Stimulated activated CD4-positive, alpha-beta T cell treated with anti-CD3 and anti-CD28 coated beads, Interleukin-12 subunit alpha, Interleukin-12 subunit beta, amount 100 ng/mL, for 4 hours (primary cell): ENCODE measurements at regions not wholly inside any gene's neighbourhood (a gene's known extent, or its start where the extent isn't known, plus 50 kb on each side); places are given as distances from the start of the nearest gene placed in this dataset.

Experiments
- DNase-seq: peaks from one replicate; pipeline ENCODE4 v3.0.0-alpha.2; 2020

DNA sequence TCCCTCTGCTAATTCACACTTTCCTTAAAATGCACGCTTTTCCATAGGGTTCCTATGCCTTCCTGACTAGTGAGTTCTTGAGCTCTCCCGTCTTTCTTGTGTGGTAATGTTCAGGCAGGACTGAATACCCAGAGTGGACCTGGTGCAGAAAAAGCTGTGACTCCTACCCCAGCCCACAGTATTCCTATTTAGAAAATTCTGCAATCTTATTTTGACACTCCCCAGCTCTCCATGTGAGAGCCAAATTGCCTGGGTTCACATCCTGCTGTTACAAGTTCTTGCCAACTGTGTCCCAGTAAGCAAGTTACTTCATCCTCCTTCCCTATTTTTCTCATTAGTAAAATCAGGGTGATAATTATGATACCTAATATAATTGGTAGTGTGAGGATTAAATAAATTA, 290.8 kb upstream of the SLCO3A1 start:
- DNase-seq = no peak

DNA sequence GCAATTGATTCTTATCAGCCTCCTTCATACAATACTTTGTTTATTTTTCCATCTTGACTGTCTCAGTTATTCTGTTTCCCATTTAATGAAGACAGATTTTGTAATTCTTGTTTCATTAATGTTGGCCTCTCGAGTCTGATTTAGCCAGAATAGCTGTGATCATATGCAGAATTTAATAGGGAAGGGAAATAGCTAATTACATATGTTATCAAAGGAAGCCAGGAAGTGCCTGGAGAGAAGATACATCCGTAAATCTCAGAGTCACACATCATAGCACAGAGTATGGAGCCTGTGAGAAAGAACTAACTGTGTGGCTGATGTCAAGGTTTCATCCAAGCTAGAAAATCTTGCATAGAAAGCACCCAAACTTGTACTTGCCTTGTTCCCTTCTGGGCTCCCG, 288.9 kb upstream of the SLCO3A1 start:
- no peak for DNase-seq

DNA sequence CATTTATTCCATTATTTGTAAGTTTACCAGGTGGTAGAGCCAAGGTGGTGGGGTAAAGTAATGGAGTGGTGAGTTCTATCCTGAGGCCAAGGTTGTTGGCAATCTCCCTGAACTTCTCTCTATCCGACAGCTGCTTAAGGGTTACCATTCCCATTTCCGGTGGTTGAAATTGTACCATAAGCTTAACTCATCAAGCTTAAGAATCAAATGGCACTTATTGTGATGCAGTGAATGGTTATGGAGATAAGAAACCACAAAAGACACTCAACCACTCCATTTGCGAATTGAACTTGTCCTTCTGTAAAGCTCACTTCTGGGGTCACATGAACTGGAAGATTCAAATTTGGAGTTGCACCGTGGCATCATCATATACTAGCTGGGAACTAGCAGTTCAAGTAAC, 287.4 kb upstream of the SLCO3A1 start:
- DNase-seq = no peak

DNA sequence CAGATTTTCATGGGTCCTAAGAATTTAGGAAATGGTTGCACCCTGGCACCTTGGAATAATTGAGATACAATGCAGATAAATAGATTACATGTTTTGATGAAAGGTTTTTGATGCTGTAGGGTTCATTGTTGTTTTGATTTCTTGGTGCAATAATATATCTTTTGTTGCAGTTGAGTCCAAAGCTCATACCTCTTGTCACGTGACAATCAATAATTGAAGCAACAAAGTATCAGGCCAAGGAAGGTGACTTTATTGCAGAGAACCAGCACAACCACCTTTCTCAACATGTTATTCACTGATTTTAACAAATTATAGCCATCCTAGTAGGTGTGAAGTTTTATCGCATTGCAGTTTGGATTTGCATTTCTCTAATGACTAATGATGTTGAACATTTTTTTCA, 285.5 kb upstream of the SLCO3A1 start:
- no peak for DNase-seq

DNA sequence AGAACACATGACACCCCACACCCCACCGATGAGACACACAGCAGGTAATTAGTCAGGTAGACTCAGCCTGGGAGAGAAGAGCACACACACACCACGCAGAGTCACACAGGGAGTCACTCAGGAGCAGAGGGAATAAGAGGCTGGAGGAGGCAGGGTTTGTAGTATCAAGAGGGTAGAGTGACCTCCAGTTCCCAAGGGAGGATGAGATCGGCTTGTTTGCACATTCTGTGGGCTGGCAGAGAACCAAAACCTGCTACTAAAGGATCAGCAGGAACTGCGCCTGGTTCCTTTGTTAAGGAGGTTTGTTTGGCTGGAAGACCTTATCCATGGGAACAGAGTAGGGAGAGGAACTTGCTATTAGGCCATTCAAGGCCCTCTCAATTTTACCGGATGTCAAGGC, 281.4 kb upstream of the SLCO3A1 start:
- DNase-seq = no peak

DNA sequence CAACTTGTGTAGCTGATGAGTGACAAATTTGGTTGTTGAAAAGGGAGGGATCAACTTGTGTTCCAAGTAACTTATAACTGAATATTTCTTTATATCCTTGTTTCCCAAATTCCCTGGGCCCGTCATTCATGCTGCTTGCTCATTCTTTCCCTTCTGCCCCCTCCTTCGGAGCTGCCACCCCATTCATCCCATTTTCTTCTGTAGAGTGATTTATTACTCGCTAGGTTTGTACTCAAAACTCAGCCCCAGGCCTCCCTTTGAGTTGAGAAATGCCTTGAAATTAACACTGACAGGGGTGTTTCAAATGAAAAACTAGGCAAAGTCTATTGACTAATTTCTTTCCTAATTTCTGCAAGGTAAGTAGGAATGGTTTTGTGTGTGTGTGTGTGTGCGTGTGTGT, 277.4 kb upstream of the SLCO3A1 start:
- DNase-seq = no peak

DNA sequence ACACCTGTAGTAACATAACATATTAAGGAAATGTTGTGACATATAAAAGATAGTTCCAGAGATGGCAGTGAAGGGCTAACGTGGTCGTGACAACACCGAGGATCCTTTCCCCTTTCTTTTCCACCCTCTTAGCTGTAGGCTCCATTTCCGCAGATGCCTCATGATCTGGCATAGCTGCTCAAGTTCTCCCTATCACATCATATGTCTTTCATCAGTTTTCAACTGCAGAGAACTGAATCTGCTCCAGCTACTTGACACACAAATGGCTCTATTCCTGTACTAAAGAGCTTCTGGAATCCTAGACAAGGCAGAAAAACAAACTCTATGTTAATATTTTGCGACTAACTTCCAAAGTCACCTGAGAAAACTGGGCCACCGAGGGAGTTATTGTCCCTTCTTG, 275.0 kb upstream of the SLCO3A1 start:
- no peak for DNase-seq

DNA sequence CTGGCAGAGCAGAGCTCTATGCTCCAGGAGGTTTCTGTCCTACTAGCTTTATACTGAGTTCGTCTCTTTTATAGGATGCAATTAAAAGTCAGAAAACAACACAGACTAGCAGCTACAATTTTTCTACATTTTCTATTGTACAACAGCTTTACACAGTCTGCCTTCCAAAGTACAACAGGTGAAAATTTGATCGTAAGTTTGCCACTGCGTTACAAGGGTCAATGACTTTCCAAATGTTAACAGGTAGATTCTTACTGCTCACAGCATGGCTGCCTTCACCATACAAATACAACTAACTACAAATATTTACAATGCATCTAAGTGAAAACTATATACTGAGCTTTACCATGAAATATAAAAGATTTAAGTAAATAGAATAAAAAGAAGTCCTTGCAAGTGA, 268.6 kb upstream of the SLCO3A1 start:
- DNase-seq = no peak

DNA sequence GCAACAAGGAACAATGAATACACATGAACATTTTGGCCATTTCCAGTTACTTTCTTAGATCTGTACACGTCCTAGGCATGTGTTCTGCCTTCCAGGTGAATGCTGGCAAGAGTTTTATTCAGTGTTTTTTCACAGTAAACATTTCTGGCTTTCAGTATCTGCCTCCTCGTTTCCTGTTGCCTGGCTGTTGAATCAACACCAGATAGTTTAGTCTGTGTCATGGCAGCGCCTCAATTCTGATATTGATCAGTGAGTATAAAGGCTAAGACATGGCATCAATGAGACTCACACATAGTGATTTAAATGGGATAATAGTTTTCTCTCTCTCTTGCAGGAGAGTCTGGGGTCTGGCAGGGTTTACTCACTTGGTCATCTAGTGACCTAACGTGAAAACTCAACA, 266.9 kb upstream of the SLCO3A1 start:
- no peak for DNase-seq

DNA sequence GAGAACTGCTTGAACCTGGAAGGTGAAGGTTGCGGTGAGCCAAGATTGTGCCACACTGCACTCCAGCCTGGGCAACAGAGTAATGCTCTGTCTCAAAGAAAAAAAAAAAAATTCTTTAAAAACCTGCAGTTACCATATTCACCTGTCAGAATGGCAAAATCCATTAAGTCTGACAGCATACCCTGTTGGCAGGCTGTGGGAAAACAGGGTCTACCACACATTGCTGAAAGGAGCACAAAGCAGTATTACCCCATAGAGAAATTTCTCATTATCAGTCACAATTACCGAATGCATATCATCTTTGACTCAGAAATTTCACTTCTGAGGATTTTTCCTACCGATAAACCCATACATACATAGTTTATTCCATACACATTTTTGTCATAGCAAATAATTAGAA, 264.1 kb upstream of the SLCO3A1 start:
- no peak for DNase-seq

DNA sequence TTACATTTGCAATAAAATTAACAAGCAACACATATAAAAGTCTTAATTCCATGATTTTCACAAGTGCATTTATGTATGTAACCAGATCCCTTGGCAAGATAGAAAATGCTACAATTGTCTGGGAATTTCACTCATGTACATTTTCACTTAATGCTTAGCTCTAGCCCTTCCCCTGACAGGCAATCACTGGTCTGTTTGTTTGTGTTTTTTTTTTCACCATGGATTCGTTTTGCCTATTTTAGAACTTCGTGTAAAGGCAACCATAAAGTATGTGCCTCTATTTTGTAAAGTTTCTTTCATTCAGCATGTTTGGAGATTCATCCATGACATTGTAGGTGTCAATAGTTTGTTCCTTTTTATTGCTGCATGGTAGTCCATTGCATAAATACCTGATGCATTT, 260.9 kb upstream of the SLCO3A1 start:
- no peak for DNase-seq

DNA sequence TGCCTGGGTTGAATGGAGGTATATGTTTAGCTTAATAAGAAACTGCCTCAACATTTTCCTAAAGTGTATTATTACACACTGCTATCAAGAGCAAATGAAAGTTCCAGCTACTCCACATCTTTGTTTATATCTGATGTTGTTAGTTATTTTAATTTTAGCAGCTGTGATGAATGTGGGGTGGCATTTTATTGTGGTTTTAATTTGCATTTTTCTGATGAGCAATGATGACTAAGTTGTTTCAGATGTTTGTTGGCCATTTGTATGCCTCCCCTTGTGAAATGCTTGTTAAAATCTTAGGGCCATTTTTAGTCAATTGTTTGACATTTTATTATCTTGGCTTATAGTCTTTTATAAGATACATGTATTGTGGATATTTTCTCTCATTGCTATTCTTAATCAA, 260.4 kb upstream of the SLCO3A1 start:
- DNase-seq = no peak

DNA sequence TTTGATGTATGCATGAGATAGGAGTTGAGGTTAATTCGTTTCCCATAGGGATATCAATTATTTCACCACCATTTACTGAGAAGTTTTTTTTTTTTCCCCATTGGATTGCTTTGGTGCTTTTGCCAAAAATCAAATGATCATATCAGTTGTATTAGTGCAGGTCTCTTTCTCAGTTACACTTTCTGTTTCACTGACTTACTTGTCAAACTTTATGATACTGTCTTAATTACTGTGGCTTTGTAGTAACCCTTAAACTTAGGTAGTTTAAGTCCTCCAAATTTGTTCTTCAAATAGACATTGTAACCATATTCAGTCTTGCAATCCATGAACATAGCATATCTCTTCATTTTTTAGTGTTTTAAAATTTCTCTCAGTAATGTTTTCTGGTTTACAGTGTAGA, 259.9 kb upstream of the SLCO3A1 start:
- no peak for DNase-seq

DNA sequence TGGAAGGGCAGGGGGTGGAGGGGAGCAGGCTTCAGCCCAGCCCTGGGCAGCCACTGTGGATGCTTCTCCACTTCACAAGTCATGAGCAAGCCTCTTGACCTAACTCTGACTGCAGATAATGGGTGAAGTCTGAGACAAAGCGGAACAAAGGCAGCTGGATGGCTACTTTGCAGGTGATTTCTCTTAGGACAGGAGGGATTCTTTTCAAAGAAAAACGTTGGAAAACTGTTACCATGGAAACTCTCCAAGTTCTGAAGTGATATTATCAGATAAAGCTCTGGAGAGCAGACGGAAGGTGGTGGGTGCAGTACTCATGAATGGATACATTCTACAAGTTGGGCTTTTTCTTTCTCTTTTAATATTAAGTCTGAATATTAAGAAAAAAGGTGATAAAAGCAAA, 254.2 kb upstream of the SLCO3A1 start:
- no peak for DNase-seq

DNA sequence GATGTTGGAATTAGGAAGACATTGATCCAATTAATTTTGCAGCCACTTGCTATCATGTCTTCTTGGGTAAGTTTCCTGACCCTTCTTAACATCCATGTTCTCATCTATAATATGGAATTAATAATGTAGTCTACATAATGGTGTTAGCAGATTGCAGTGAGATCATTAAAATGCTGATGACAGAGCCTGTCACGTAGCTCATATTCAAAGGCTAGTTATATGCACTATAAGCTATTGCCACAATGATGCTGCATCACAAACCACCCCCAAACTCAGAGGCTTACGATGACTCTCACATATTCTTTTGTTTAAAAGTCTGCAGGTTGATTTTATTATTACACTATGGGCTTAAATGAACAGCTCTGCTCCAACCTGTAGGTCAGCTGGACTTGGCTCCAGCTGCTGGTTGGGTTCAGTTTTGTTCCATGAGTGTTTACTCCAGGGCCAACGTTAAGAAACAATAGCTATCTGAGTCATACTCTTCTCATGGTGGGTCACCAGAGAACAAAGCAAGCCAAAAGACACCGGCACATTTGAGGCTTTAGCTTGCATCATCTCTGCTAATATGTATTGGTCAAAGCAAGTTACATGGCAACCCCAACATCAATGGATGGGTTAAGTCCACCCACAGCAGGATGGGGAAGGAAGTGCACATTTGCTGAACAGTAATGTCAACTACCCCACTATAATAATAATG, 250.0 kb upstream of the SLCO3A1 start:
- no peak for DNase-seq

DNA sequence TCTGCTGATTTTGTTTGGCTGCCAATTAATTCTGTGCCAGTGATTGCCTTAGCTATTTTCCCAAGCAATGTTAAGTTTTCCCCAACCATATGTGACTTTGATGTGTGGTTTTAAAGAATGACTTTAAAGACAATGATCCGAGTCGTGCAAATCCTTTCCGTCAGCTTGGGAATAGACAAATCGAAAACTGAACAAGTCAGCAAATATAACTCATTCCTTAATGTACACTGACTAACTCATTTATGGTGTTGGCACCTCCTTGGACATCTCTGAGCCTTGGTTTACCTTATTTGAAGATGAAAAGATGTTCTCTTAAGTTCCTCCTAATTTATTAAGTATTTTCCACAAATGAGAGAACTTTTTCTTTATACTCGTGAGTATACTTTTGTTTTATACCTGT, 249.4 kb upstream of the SLCO3A1 start:
- no peak for DNase-seq

DNA sequence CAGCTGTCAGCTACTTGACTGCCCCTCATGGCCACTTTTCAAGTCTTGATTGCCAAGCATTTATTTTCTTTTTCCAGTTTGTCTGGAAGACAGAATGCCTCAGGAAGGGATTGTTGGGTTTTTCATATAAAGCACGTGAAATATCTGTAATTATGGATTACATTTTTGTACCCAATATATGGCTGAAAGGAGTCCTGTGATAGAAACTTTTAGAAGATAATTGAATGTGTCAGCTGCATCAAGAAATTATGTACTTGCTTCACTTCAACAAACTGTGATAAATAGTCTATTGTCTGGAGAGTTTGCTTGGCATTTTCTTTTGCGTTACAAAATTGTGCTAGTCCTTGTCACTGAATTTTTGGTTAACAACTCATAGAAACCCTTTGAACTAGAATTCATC, 247.9 kb upstream of the SLCO3A1 start:
- DNase-seq = no peak

DNA sequence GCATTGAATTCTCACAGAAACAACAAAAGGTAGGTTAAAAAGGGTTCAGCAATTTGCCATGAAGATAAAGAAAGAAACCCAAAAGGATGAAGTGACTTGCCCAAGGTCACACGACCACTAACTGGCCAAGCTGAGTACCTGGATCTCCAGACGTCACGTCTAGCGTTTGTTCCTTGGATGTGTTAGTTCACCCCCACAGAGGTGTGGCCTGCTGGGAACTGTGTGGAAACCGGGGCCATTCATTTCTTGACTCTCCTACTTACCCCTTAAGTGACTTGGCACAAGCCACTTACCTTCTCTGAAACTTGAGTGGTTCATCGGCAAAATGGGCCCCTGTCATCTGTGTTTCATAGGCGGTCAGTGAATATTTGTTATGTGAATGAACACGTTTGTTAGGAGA, 244.3 kb upstream of the SLCO3A1 start:
- DNase-seq = no peak

DNA sequence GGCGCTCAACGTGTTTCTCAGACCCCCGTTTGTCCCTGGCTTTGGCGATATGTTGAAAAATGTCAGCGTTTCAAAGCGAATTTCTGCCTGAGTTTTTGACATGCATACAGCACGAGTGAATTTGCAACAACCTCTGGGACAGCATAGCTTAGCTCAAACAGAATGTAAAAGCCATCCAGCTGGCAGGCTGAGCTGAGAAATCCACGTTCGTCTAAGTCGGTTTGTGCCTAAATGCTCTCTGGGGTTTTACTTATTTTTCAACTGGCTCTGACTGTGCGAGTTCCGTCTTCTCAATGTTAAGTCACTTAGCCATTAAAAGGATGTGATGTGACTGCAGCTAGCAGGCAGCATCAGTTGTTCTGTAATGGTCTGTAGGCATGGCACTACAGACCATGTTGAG, 243.5 kb upstream of the SLCO3A1 start:
- no peak for DNase-seq

DNA sequence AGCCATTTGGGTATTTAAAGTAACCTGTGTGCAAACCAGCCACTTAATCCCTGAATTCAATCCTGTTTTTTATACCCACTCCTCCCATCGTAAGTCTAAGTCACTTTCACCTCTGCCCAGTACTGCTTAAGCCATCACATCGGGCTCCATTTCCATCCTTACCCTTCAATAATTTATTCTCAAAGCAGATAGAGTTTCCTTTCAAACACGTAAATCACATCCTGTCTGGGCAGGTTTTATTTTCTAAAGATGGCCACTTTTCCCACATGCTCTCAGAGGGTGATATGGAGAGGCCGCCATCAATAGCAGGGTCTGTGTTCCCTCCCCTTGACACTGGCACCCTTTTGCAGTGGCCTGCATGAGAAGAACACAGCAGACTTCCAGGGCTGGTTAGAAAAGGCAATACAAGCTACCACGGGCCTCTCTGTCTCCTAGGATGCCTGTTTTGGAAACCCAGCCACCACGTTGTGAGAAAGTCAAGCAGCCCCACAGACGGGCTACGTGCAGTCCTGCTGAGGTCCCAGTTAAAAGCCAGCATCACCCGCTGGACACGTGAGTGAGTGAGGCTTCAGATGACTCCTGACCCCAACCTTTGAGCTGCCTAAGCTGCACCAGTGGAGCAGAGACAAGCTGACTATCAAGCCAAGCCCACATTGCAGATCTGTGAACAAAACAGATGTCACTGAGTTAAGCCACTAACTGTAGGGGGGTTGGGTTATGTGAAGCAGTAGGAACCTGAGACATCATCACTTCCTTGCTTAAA, 241.8 kb upstream of the SLCO3A1 start:
- no peak for DNase-seq

DNA sequence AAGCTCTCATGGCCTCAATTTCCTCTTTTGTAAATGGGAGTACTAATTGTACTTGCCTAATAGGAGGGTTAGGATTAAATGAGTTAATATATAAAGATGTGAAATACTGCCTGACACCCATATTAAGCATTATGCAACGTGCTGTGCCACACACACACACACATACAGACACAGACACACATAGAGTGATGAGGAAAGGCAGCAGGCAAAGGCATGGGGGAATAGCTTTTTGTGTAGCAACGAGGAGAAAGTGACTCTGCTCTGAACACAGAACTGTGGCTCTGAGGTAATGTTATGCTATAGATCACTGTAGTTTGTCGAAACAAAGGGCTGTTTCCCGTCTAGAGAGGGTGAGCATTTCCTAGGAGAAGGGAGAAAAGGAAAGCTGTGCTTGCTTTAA, 233.3 kb upstream of the SLCO3A1 start:
- no peak for DNase-seq

DNA sequence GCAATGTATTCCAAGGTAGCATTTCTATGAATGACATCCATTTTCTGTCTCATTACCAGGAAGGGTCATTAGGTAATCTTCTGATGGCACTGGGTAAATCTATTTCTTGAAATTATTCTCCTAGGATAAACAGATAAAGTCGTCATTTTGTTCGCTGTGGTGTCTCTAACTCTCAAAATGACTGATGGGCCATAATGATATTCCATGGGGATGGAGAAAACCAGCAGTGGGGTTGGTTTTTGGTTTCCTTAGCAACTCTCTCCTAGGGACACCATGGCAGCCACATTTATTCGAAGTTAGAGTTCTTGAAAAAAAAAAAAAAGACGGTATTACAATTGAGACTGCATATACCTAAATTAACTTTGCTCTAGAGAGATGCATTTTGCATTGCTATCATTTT, 231.3 kb upstream of the SLCO3A1 start:
- no peak for DNase-seq

DNA sequence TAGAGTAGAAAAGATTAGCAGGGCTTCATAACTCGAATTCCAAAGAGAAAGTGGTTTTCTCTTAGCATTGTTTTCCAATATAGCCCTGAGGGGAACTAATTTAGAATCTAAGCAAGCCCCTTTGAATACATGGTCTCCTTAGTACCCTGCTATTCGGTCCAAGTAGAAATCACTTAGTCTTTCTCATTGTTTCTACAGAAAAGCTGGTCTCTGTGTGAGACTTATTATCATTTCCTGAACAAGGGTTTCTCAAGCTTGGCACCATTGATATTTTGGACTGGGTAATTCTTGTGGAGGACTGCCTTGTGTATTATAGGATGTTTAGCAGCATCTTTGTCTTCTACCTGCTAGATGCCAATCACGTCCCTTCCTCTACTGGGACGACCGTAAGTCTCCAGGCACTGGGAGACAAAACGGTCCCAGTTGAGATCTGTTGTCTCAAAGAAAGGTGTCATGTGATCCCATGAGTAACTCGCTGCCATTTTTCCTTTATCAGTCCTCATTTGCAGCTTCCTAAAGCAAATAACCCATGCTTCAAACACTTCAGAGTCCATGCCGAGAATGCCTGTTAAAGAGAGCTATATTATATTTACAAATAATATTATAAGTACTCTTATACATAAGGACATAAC, 230.7 kb upstream of the SLCO3A1 start:
- no peak for DNase-seq

DNA sequence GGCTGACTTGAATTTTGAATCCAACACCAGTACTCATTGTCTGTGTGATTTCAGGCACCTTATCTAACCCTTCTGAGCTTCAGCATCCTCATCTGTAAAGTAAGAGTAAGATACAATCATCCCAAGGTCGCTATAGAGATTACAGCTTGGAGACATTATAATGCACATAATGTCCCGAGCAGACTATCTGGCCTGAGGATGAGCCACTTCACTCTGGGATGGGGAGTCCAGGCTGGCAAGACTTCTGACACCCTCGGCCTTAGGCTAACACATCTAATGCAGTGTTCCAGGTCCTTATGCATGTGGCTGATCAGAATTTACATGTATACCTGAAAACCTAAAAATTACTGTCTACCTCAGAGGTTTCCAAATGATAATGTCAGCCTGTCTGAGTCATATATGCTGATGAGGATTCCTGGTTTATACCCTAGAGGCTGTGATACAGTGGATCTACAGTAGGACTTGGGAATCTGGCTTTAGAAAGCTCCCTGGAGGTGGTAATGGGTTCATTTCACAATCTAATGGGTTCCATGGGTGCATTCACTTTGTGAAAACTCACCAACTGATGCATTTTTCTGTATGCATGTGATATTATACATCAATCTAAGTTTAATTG, 229.0 kb upstream of the SLCO3A1 start:
- no peak for DNase-seq
